ENCODE measurements at regions not wholly inside any gene's neighbourhood (a gene's known extent, or its start where the extent isn't known, plus 50 kb on each side); places are given as distances from the start of the nearest gene placed in this dataset.

GRCh38 chr15:96274087-96274440, 56.4 kb upstream of the NR2F2 start:
- DNase-seq (no peak), ATAC-seq (no peak)
- no peak for TF ChIP-seq CTCF (IDR thresholded peaks at IDR 0.05)
- Histone ChIP-seq H3K9me3 (no peaks in the 10 kb centered on the region), H3K36me3 (no peaks in the 10 kb centered on the region), H3K27me3 (no peaks in the 10 kb centered on the region), H3K27ac (no peak overlapping the region), H3K4me3 (no peak overlapping the region), H3K4me1 (no peaks in the 10 kb centered on the region)
- intact Hi-C loops (cut with DNase I), result no loop called here

GRCh38 chr15:96274698-96275097, 55.8 kb upstream of the NR2F2 start:
- no peaks in the 10 kb centered on the region for H3K36me3 ChIP-seq
- no peaks in the 10 kb centered on the region for H3K9me3 ChIP-seq
- ATAC-seq (no peak), DNase-seq (no peak)
- no peak for TF ChIP-seq CTCF (IDR thresholded peaks at IDR 0.05)
- H3K27me3 ChIP-seq, result no peaks in the 10 kb centered on the region
- H3K27ac ChIP-seq, result no peak overlapping the region
- intact Hi-C loops (cut with DNase I), result no loop called here
- H3K4me1 ChIP-seq, result no peaks in the 10 kb centered on the region
- H3K4me3 ChIP-seq, result no peak overlapping the region

- Histone ChIP-seq H3K27me3 (no peaks in the 10 kb centered on the region), H3K4me3 (no peak overlapping the region), H3K27ac (no peak overlapping the region), H3K4me1 (no peaks in the 10 kb centered on the region), H3K36me3 (no peaks in the 10 kb centered on the region), H3K9me3 (no peaks in the 10 kb centered on the region)
- intact Hi-C loops (cut with DNase I), result no loop called here
- no peak for DNase-seq
- ATAC-seq, result no peak
- no peak for TF ChIP-seq CTCF (IDR thresholded peaks at IDR 0.05)
Observed at GRCh38 chr15:96276438-96277210, 53.9 kb upstream of the NR2F2 start.
